ENCODE measurements at regions not wholly inside any gene's neighbourhood (a gene's known extent, or its start where the extent isn't known, plus 50 kb on each side); places are given as distances from the start of the nearest gene placed in this dataset.

DNA sequence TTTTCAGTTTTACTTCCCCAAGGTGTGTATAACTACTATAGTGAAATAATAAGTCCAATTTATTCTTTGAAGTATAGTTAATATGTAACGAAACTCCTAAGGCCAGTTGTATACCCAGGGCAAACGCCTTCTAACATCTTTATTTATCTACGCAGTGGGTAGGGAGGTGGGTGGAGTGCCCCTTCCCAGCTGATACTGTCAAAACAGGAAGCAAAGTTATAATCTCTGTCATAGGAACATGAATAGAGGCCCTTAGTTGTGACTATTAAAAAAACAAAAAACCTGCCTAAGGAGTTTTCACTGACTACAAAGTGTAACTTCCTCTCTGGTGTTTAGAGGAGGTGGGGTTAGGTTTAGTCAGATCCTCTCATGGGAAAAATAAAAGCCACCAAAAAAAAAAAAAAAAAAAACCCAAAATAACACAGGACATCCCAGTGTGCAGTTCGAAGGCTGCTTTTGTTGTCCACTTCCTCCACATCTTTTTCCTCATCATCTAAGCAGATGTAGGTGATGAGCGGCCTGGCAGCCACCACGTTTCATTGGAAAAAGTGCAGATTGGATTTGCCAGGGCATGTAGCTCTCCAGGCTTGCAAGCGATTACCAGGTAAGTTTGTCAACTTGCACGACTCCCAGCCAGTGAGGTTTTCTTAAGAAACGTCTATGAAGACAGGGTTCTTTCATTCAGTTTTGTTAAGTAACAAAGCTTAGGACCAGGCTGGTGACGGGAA, 58.7 kb downstream of the UTRN start (continued):
- TF ChIP-seq PITX1 (CRISPR knock-in tag; IDR thresholded peaks at IDR 0.05) (peak; percentile 81), TOE1 (CRISPR knock-in tag; IDR thresholded peaks at IDR 0.05) (no peak), ZNF234 (CRISPR knock-in tag; conservative IDR thresholded peaks at IDR 0.05) (no peak), THYN1 (CRISPR knock-in tag; IDR thresholded peaks at IDR 0.05; ENCODE audit: borderline replicate concordance, low read depth) (no peak), ATF7 (IDR thresholded peaks at IDR 0.05) (no peak), ATF7 (CRISPR knock-in tag; IDR thresholded peaks at IDR 0.05) (peak; percentile 38; the same call in 1 of the 2 replicates), NR2F6 (IDR thresholded peaks at IDR 0.05) (peak; percentile 84), NR2F6 (CRISPR knock-in tag; IDR thresholded peaks at IDR 0.05) (peak; percentile 85), RFX3 (CRISPR knock-in tag; IDR thresholded peaks at IDR 0.05) (peak; percentile 44; the same call in 1 of the 2 replicates), ATAD3A (CRISPR knock-in tag; IDR thresholded peaks at IDR 0.05) (no peak), ESRRA (CRISPR knock-in tag; IDR thresholded peaks at IDR 0.05; ENCODE audit: low read depth) (no peak), SIN3A (IDR thresholded peaks at IDR 0.05; ENCODE audit: borderline replicate concordance, low read depth, low read length) (peak; percentile 97), MAZ (IDR thresholded peaks at IDR 0.05; ENCODE audit: borderline replicate concordance, low read depth, low read length) (peak; percentile 74; the same call in 1 of the 2 replicates), MAZ (CRISPR knock-in tag; IDR thresholded peaks at IDR 0.05; ENCODE audit: low read depth) (no peak; the same call in 1 of the 2 replicates), TMF1 (CRISPR knock-in tag; IDR thresholded peaks at IDR 0.05; ENCODE audit: low read depth) (no peak), GATA4 (IDR thresholded peaks at IDR 0.05; ENCODE audit: borderline replicate concordance, low read depth) (peak; percentile 92; the same call in 1 of the 2 replicates), SSRP1 (CRISPR knock-in tag; IDR thresholded peaks at IDR 0.05) (peak; percentile 86; the same call in 1 of the 2 replicates), ZBTB42 (CRISPR knock-in tag; IDR thresholded peaks at IDR 0.05) (0 out of 2 replicates have a peak, but pooled peaks have one; percentile 27), ZNF30 (CRISPR knock-in tag; IDR thresholded peaks at IDR 0.05) (no peak), ZNF746 (CRISPR knock-in tag; IDR thresholded peaks at IDR 0.05) (no peak), MAFG (CRISPR knock-in tag; IDR thresholded peaks at IDR 0.05) (no peak)
- TF ChIP-seq, protein P1, sequence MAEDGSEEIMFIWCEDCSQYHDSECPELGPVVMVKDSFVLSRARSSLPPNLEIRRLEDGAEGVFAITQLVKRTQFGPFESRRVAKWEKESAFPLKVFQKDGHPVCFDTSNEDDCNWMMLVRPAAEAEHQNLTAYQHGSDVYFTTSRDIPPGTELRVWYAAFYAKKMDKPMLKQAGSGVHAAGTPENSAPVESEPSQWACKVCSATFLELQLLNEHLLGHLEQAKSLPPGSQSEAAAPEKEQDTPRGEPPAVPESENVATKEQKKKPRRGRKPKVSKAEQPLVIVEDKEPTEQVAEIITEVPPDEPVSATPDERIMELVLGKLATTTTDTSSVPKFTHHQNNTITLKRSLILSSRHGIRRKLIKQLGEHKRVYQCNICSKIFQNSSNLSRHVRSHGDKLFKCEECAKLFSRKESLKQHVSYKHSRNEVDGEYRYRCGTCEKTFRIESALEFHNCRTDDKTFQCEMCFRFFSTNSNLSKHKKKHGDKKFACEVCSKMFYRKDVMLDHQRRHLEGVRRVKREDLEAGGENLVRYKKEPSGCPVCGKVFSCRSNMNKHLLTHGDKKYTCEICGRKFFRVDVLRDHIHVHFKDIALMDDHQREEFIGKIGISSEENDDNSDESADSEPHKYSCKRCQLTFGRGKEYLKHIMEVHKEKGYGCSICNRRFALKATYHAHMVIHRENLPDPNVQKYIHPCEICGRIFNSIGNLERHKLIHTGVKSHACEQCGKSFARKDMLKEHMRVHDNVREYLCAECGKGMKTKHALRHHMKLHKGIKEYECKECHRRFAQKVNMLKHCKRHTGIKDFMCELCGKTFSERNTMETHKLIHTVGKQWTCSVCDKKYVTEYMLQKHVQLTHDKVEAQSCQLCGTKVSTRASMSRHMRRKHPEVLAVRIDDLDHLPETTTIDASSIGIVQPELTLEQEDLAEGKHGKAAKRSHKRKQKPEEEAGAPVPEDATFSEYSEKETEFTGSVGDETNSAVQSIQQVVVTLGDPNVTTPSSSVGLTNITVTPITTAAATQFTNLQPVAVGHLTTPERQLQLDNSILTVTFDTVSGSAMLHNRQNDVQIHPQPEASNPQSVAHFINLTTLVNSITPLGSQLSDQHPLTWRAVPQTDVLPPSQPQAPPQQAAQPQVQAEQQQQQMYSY (CRISPR knock-in tag; IDR thresholded peaks at IDR 0.05) = no peak
- TF ChIP-seq, protein P2, sequence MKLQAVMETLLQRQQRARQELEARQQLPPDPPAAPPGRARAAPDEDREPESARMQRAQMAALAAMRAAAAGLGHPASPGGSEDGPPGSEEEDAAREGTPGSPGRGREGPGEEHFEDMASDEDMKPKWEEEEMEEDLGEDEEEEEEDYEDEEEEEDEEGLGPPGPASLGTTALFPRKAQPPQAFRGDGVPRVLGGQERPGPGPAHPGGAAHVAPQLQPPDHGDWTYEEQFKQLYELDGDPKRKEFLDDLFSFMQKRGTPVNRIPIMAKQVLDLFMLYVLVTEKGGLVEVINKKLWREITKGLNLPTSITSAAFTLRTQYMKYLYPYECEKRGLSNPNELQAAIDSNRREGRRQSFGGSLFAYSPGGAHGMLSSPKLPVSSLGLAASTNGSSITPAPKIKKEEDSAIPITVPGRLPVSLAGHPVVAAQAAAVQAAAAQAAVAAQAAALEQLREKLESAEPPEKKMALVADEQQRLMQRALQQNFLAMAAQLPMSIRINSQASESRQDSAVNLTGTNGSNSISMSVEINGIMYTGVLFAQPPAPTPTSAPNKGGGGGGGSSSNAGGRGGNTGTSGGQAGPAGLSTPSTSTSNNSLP (IDR thresholded peaks at IDR 0.05; ENCODE audit: low read depth, low read length) = peak; percentile 97
- TF ChIP-seq, protein P3, sequence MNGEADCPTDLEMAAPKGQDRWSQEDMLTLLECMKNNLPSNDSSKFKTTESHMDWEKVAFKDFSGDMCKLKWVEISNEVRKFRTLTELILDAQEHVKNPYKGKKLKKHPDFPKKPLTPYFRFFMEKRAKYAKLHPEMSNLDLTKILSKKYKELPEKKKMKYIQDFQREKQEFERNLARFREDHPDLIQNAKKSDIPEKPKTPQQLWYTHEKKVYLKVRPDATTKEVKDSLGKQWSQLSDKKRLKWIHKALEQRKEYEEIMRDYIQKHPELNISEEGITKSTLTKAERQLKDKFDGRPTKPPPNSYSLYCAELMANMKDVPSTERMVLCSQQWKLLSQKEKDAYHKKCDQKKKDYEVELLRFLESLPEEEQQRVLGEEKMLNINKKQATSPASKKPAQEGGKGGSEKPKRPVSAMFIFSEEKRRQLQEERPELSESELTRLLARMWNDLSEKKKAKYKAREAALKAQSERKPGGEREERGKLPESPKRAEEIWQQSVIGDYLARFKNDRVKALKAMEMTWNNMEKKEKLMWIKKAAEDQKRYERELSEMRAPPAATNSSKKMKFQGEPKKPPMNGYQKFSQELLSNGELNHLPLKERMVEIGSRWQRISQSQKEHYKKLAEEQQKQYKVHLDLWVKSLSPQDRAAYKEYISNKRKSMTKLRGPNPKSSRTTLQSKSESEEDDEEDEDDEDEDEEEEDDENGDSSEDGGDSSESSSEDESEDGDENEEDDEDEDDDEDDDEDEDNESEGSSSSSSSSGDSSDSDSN (CRISPR knock-in tag; IDR thresholded peaks at IDR 0.05) = no peak

Data from HepG2 (cell line).